Upper lobe of left lung (tissue), 4 donors: ENCODE measurements at regions not wholly inside any gene's neighbourhood (a gene's known extent, or its start where the extent isn't known, plus 50 kb on each side); places are given as distances from the start of the nearest gene placed in this dataset.

Experiments
- CTCF ChIP-seq, 6 experiments: fragments of 450-650 bp in 4 of 6; fragments of 200-600 bp in 2 of 6; sonication (generic) in 2 of 6; IDR thresholded peaks; one replicate each; pipeline ENCODE4 v1.5.1; 2016 to 2019; ENCODE audit warnings: antibody characterized with exemption in 6 of 6
- POLR2A ChIP-seq, 4 donors: fragments of 450-650 bp; IDR thresholded peaks; one replicate each; pipeline ENCODE4 v1.5.1; 2016 to 2017; ENCODE audit warnings: antibody characterized with exemption in 4 of 4, mild to moderate bottlenecking in 2 of 4
- POLR2AphosphoS5 ChIP-seq, 2 donors: sonication (generic); formaldehyde crosslinking; IDR thresholded peaks; one replicate each; pipeline ENCODE4 v1.5.1; 2017; ENCODE audit warnings: antibody characterized with exemption in 2 of 2

GRCh38 chr2:8209494-8209893 is 472.4 kb upstream of the ID2 start:
- TF ChIP-seq CTCF (IDR thresholded peaks at IDR 0.05) (no peak), POLR2AphosphoS5 (IDR thresholded peaks at IDR 0.05) (no peak), POLR2A (IDR thresholded peaks at IDR 0.05) (no peak)
